Transverse colon (tissue), 4 donors: ENCODE measurements at regions not wholly inside any gene's neighbourhood (a gene's known extent, or its start where the extent isn't known, plus 50 kb on each side); places are given as distances from the start of the nearest gene placed in this dataset.
A peak's percentile ranks its signal among the peaks of the same experiment; 100 is the strongest.
"Not testable (repeated sequence)": the region's sequence is repeated elsewhere in the genome, so short reads cannot be mapped to it uniquely, and the experiment has no call there.

Experiments
- DNase-seq: peaks from one replicate; pipeline ENCODE4 v3.0.0-alpha.2; 2019
- H3K27ac ChIP-seq, 4 donors: fragments of 200-600 bp; sonication (generic); 2 replicates each; pipeline ENCODE4 v1.5.1; 2016 to 2018; ENCODE audit warnings: inconsistent platforms in 4 of 4
- H3K27me3 ChIP-seq: fragments of 200-600 bp; sonication (generic); 2 replicates; pipeline ENCODE4 v1.5.1; 2017; ENCODE audit warnings: inconsistent platforms
- H3K36me3 ChIP-seq, 4 donors: fragments of 200-600 bp; sonication (generic); 2 replicates each; pipeline ENCODE4 v1.5.1; 2017 to 2019; ENCODE audit warnings: inconsistent platforms in 4 of 4
- H3K4me1 ChIP-seq, 4 donors: fragments of 200-600 bp; sonication (generic); 2 replicates each; pipeline ENCODE4 v1.5.1; 2017 to 2020; ENCODE audit warnings: inconsistent platforms in 4 of 4
- H3K4me3 ChIP-seq, 4 donors: fragments of 200-600 bp; sonication (generic); 1 replicate in 1 of 4; 2 replicates in 3 of 4; pipeline versions ENCODE4 v1.5.1 to v1.6.1; 2017 to 2019; ENCODE audit warnings: inconsistent platforms in 4 of 4
- H3K9me3 ChIP-seq, 2 donors: fragments of 200-600 bp; sonication (generic); 2 replicates each; pipeline ENCODE4 v1.5.1; 2017 to 2019; ENCODE audit warnings: inconsistent platforms in 2 of 2
- WGBS, 2 donors: methylation state at CpG; one replicate each; pipeline ENCODE4 v1.1.5; 2018; ENCODE audit warnings: low coverage in 1 of 2; 5-methylcytosine and 5-hydroxymethylcytosine counted together
- in situ Hi-C, 4 donors: fragments of 200-750 bp; cut with MboI; loops; one replicate each; pipeline versions ENCODE4 v1.15.0 to v1.15.1; 2017; ENCODE audit warnings: low sequenced_read_pairs in 3 of 4, low pct_ligation_motif_present in 1 of 4, low pct_unique_long_range_greater_than_20kb in 1 of 4
- intact Hi-C: fragments of 100-400 bp; cut with DNase I; formaldehyde crosslinking; loops from one replicate; pipeline ENCODE4 v1.15.1; 2023; ENCODE audit warnings: low total_unique reads

DNA sequence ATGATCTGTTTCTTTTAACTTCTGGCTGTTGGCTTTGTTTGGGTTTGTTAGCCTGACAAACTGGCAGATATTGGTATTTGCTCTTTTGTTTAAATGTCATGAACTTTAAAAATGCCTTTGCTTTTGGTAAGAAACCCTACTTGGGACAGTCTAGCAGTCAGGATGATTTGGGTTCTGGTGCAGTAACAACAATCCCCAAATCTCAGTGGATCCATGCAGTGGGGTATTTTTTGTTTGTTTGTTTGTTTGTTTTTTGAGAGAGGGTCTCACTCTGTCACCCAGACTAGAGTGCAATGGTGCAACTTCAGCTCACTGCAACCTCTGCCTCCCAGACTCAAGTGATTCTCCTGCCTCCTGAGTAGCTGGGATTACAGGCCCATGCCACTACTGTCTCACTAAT, 120.9 kb downstream of the ART5 start:
- H3K4me1 ChIP-seq, in situ Hi-C loops, intact Hi-C loops, H3K36me3 ChIP-seq, H3K27me3 ChIP-seq, H3K9me3 ChIP-seq, DNase-seq, H3K27ac ChIP-seq, H3K4me3 ChIP-seq: not testable (repeated sequence)

DNA sequence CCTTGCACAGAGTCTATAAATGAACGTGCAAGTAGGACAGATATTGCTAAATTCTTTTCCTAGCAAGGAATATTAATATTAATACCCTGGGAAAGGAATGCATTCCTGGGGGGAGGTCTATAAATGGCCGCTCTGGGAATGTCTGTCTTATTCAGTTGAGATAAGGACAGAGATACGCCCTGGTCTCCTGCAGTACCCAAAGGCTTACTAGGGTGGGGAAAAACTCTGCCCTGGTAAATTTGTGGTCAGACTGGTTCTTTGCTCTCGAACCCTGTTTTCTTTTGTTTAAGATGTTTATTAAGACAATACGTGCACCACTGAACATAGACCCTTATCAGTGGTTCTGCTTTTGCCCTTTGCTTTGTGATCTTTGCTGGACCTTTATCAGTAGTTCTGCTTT, 122.0 kb downstream of the ART5 start:
- H3K9me3 ChIP-seq, H3K4me3 ChIP-seq, H3K27me3 ChIP-seq, intact Hi-C loops, in situ Hi-C loops, H3K36me3 ChIP-seq, H3K4me1 ChIP-seq, H3K27ac ChIP-seq, DNase-seq: not testable (repeated sequence)
- 82 to 89% methylated on average over 5 of the region's 5 CpGs for WGBS, 2 donors

GRCh38 chr11:3516934-3517567, 124.7 kb downstream of the ART5 start:
- H3K4me3 ChIP-seq, H3K27me3 ChIP-seq, intact Hi-C loops, in situ Hi-C loops, H3K36me3 ChIP-seq, H3K4me1 ChIP-seq, DNase-seq, H3K27ac ChIP-seq, H3K9me3 ChIP-seq: not testable (repeated sequence)
- WGBS, 2 donors, result 78 to 81% methylated on average over 1 to 4 of the region's 4 CpGs

- H3K27ac ChIP-seq, H3K9me3 ChIP-seq, intact Hi-C loops, H3K27me3 ChIP-seq, DNase-seq, in situ Hi-C loops, H3K4me3 ChIP-seq, H3K36me3 ChIP-seq: not testable (repeated sequence)
- H3K4me1 ChIP-seq, result peaks cover 0 to 14% (median 2%) of the 10 kb centered on the region in 4 donors
- WGBS, 2 donors, result 73 to 89% methylated on average over 2 to 6 of the region's 6 CpGs
These were observed 125.4 kb downstream of the ART5 start for GRCh38 chr11:3516345-3516933.

GRCh38 chr11:3514635-3515424, 127.0 kb downstream of the ART5 start:
- WGBS, 2 donors, result 65 to 77% methylated on average over 15 of the region's 15 CpGs
- in situ Hi-C loops, intact Hi-C loops, H3K27me3 ChIP-seq, H3K9me3 ChIP-seq, H3K27ac ChIP-seq, DNase-seq, H3K36me3 ChIP-seq, H3K4me3 ChIP-seq: not testable (repeated sequence)
- peaks cover 0 to 19% (median 4%) of the 10 kb centered on the region in 4 donors for H3K4me1 ChIP-seq

DNA sequence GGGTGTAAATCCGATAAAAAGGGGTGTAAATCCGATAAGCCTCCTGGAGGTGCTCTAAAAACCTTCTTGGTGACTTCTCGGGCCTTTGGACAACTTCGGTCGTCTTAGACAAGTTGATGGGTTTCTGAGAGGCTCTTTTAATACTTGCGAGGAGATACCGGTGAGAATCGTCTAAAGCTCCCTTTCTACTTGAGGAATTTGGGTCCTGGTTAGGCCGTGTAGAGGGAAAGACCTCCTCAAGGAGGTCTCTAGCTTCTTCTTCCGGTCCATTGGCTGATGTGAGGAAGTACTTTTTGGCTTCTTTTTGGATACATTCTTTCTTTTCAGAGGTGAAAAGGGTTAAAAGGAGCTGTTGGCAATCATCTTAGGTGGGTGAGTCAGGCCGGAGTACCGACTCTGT, 128.5 kb downstream of the ART5 start:
- H3K4me3 ChIP-seq, DNase-seq, H3K36me3 ChIP-seq, intact Hi-C loops, H3K9me3 ChIP-seq, H3K27me3 ChIP-seq, H3K27ac ChIP-seq, in situ Hi-C loops: not testable (repeated sequence)
- H3K4me1 ChIP-seq, result peaks cover 0 to 19% (median 4%) of the 10 kb centered on the region in 4 donors
- WGBS, 2 donors, result 76 to 83% methylated on average over 9 to 10 of the region's 12 CpGs

DNA sequence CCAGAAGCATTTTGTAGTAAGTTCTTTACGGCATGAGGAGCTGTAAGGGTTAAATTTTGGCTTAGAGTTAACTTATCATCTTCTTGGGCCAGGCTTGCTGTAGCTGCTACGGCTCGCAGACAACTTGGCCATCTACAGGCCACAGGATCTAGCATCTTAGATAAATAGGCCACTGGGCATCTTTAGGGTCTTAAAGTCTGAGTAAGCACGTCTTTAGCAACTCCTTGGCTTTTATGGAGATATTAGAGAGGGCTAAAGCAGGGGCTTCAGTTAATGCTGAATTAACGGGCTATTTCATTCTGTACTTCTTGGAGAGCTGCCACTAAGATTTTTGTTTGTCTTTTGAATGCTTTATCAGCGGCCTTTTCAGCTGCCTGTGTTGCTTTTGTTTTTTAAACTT, 129.0 kb downstream of the ART5 start:
- DNase-seq, H3K36me3 ChIP-seq, intact Hi-C loops, H3K9me3 ChIP-seq, H3K27me3 ChIP-seq, H3K4me3 ChIP-seq, in situ Hi-C loops: not testable (repeated sequence)
- WGBS, 2 donors, result 3 to 26% methylated on average over 4 to 6 of the region's 6 CpGs
- H3K27ac ChIP-seq, result peak overlapping the region in 2 of 4 donors; percentile 48 to 71
- peaks cover 0 to 19% (median 4%) of the 10 kb centered on the region in 4 donors for H3K4me1 ChIP-seq

- Histone ChIP-seq H3K4me1 (peaks cover 0 to 19% (median 4%) of the 10 kb centered on the region in 4 donors), H3K4me3 (peak overlapping the region in 1 of 4 donors; percentile 27), H3K27ac (peak overlapping the region in 3 of 4 donors; percentile 48 to 71 (median 71))
- intact Hi-C loops, in situ Hi-C loops, H3K36me3 ChIP-seq, H3K27me3 ChIP-seq, H3K9me3 ChIP-seq: not testable (repeated sequence)
- peak; percentile 24 for DNase-seq
- WGBS, 2 donors, result 17 to 21% methylated on average over 11 to 12 of the region's 12 CpGs
These were observed 129.6 kb downstream of the ART5 start for GRCh38 chr11:3512133-3512703.

- in situ Hi-C loops, H3K9me3 ChIP-seq, DNase-seq, H3K27me3 ChIP-seq, H3K36me3 ChIP-seq, intact Hi-C loops: not testable (repeated sequence)
- peak overlapping the region in 1 of 4 donors; percentile 27 for H3K4me3 ChIP-seq
- WGBS, 2 donors, result 28 to 31% methylated on average over 4 to 8 of the region's 8 CpGs
- H3K27ac ChIP-seq, result peak overlapping the region in 3 of 4 donors; percentile 48 to 71 (median 71)
- H3K4me1 ChIP-seq, result peaks cover 0 to 19% (median 4%) of the 10 kb centered on the region in 4 donors
These were observed 130.2 kb downstream of the ART5 start for GRCh38 chr11:3511416-3512132.

DNA sequence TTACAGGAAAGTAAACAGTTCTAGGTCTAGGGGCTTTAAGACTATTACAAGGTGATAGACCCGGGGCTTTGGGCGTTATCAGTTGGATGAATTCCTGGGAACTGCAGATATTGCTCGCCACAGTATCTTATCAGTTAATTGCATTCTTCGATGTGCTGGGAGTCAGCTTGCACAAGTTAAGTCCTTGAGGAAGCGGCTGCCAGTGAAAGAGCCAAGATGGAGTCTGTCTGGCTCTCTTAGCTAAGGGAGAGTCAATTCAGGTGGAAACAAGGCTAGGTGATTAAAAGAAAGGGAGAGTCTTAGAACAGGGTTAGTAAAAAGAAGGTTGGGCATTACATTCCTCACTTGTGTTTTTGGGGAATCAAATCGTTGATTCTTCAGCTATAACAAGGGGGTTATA, 130.6 kb upstream of the ZNF195 start:
- in situ Hi-C loops, H3K27ac ChIP-seq, intact Hi-C loops, H3K4me3 ChIP-seq, H3K9me3 ChIP-seq, DNase-seq, H3K36me3 ChIP-seq, H3K27me3 ChIP-seq: not testable (repeated sequence)
- 21 to 53% methylated on average over 5 to 6 of the region's 6 CpGs for WGBS, 2 donors
- H3K4me1 ChIP-seq, result peaks cover 0 to 19% (median 4%) of the 10 kb centered on the region in 4 donors
